K562 (cell line): ENCODE measurements at regions not wholly inside any gene's neighbourhood (a gene's known extent, or its start where the extent isn't known, plus 50 kb on each side); places are given as distances from the start of the nearest gene placed in this dataset.

Experiments used
- ATAC-seq: fragments of 200-7000 bp; cut with Tn5 transposase; 3 replicates; pipeline ENCODE4 v1.9.1; 2020; ENCODE audit warnings: moderate library complexity
- BruUV-seq: library from RNA; stranded (reverse); fragments of 400-500 nt; replicated peaks from 2 replicates; lab custom pipeline; 2021; lab: Mats Ljungman, UMichigan
- CTCF ChIA-PET: fragments of 300-600 bp; formaldehyde crosslinking; extraction: SDS; loops from one replicate; lab custom pipeline; 2021; ENCODE audit warnings: low intra/inter-chr PET ratio; lab: Yijun Ruan, JAX
- POLR2A ChIA-PET: fragments of 300-600, 350-650 bp; sonication (Branson Sonifier 250); formaldehyde crosslinking; extraction: SDS; loops from one replicate; lab custom pipeline; 2021; ENCODE audit warnings: antibody characterized with exemption, inconsistent platforms; lab: Yijun Ruan, JAX
- DNase-seq, 4 experiments: peaks; one replicate each; pipeline versions ENCODE4 v3.0.0 to v3.0.0-alpha.2; 2011 to 2018; ENCODE audit warnings: low spot score in 3 of 4, mixed read lengths in 3 of 4; ENCODE audit errors: extremely low read depth in 1 of 4
- FAIRE-seq: peaks from 2 replicates; lab custom pipeline; 2011; peaks lifted over from hg19 to GRCh38; lab: Jason Lieb, UNC
- H2AFZ ChIP-seq: 2 replicates; pipeline ENCODE4 v1.6.0; 2011; ENCODE audit warnings: low read depth, low read length, control low read depth, inconsistent platforms
- H3K27ac ChIP-seq: fragments of 200-600 bp; 3 replicates; pipeline ENCODE4 v1.8.0; 2011; ENCODE audit warnings: low read depth, mild to moderate bottlenecking, control low read depth, inconsistent platforms, low read length, moderate library complexity, mixed read lengths; ENCODE audit errors: extremely low read depth
- H3K27me3 ChIP-seq, 2 experiments: fragments of 300-600 bp in 1 of 2; 2 replicates in 1 of 2; 3 replicates in 1 of 2; pipeline versions ENCODE4 v1.6.0 to v1.8.0; 2011; ENCODE audit warnings: inconsistent platforms in 2 of 2, low read length in 2 of 2, mild to moderate bottlenecking in 1 of 2, mixed read lengths in 1 of 2, moderate library complexity in 1 of 2; ENCODE audit not compliant: control insufficient read depth in 2 of 2, insufficient read depth in 2 of 2
- H3K36me3 ChIP-seq: fragments of 300-600 bp; 3 replicates; pipeline ENCODE4 v1.8.0; 2011; ENCODE audit warnings: mild to moderate bottlenecking, low read length, inconsistent platforms; ENCODE audit not compliant: control insufficient read depth, insufficient read depth
- H3K4me1 ChIP-seq, 2 experiments: fragments of 200-600 bp in 1 of 2; replicated peaks in 1 of 2; 2 replicates in 1 of 2; 3 replicates in 1 of 2; pipeline versions ENCODE4 v1.5.1 to v1.8.0; 2011; ENCODE audit warnings: inconsistent platforms in 2 of 2, low read length in 2 of 2, mild to moderate bottlenecking in 1 of 2, mixed read lengths in 1 of 2, moderate library complexity in 1 of 2; ENCODE audit not compliant: control insufficient read depth in 2 of 2, insufficient read depth in 2 of 2
- H3K4me2 ChIP-seq: 2 replicates; pipeline ENCODE4 v1.6.1; 2011; ENCODE audit warnings: low read length, control low read depth, inconsistent platforms, mixed read lengths; ENCODE audit not compliant: insufficient read depth
- H3K4me3 ChIP-seq: fragments of 200-600 bp; sonication (generic), shearing (Covaris generic); 2 replicates; pipeline ENCODE4 v1.5.1; 2016; ENCODE audit warnings: control low read depth, inconsistent platforms
- H3K79me2 ChIP-seq: fragments of 200-600 bp; 3 replicates; pipeline ENCODE4 v1.8.0; 2011; ENCODE audit warnings: low read length, inconsistent platforms; ENCODE audit not compliant: control insufficient read depth, insufficient read depth
- H3K9ac ChIP-seq, 2 experiments: 2 replicates each; pipeline versions ENCODE4 v1.6.0 to v1.6.1; 2011; ENCODE audit warnings: low read depth in 2 of 2, low read length in 2 of 2, control low read depth in 1 of 2, inconsistent platforms in 1 of 2, mild to moderate bottlenecking in 1 of 2, mixed read lengths in 1 of 2; ENCODE audit not compliant: insufficient read depth in 1 of 2
- H3K9me1 ChIP-seq: one replicate; pipeline ENCODE4 v1.6.0; 2011; ENCODE audit warnings: inconsistent platforms, mild to moderate bottlenecking, low read length, moderate library complexity; ENCODE audit not compliant: control insufficient read depth, insufficient read depth
- H3K9me3 ChIP-seq: replicated peaks from 2 replicates; pipeline ENCODE4 v1.5.1; 2011; ENCODE audit warnings: low read depth, low read length, inconsistent platforms; ENCODE audit not compliant: control insufficient read depth, insufficient read depth
- H4K20me1 ChIP-seq: replicated peaks from 2 replicates; pipeline ENCODE4 v1.6.1; 2011; ENCODE audit warnings: low read length, inconsistent platforms, mixed read lengths; ENCODE audit not compliant: control insufficient read depth, insufficient read depth
- CC2D1A ChIP-seq: fragments of 450-650 bp; IDR thresholded peaks from 2 replicates; pipeline ENCODE4 v1.6.1; 2017; ENCODE audit warnings: mild to moderate bottlenecking
- MTA2 ChIP-seq: fragments of 450-650 bp; IDR thresholded peaks from 2 replicates; pipeline ENCODE4 v1.6.1; 2016; ENCODE audit warnings: low read depth
- NFXL1 ChIP-seq: fragments of 450-650 bp; formaldehyde crosslinking; IDR thresholded peaks from 2 replicates; pipeline ENCODE4 v1.4.0; 2021; ENCODE audit warnings: mild to moderate bottlenecking
- RBBP5 ChIP-seq: fragments of 200-600 bp; sonication (generic); IDR thresholded peaks from 2 replicates; pipeline ENCODE4 v1.6.1; 2012; ENCODE audit warnings: borderline replicate concordance, mild to moderate bottlenecking, low read length, control low read depth, inconsistent platforms; ENCODE audit not compliant: insufficient read depth, poor library complexity, severe bottlenecking
- ZKSCAN3 ChIP-seq: fragments of 250-450 bp; sonication (Bioruptor Pico); IDR thresholded peaks from 2 replicates; pipeline ENCODE4 v1.4.0; 2020
- WGBS: fragments of 100-300 bp; shearing (Covaris generic); methylation state at CpG from one replicate; pipeline ENCODE4 v1.1.6; 2016; ENCODE audit warnings: low coverage, mixed read lengths; ENCODE audit not compliant: insufficient coverage; ENCODE audit errors: missing lambda C conversion rate; 5-methylcytosine and 5-hydroxymethylcytosine counted together
- in situ Hi-C: fragments of 300-500 bp; cut with MboI; formaldehyde crosslinking; loops from 4 replicates; pipeline ENCODE4 v1.15.0; 2018; ENCODE audit warnings: inconsistent platforms, mixed read lengths
- intact Hi-C: fragments of 100-400 bp; cut with micrococcal nuclease; formaldehyde crosslinking; loops from 2 replicates; pipeline ENCODE4 v1.14.2; 2022
- TF ChIP-seq, protein P1 (sequence below): fragments of 250-450 bp; sonication (Bioruptor Pico); IDR thresholded peaks from 2 replicates; pipeline ENCODE4 v1.4.0; 2020; ENCODE audit warnings: mild to moderate bottlenecking

DNA sequence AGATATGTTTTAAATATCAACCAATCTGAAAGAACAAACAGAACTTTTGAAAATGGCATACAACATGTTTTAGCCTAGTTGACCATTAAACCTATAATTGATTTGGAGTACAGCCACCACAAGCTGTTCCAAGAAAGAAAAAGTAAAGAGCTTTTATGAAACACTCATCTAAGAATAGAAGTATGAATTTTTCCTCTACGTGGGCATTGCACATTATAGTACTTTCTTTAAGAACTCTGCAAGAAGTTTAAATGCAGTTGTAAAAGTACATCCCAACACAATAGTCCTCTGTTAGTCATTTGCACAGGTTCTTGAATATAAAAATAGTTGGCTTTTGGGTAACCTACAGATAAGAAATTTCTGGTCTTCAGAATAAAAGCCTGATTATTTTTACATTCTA is 933.6 kb upstream of the ADGRL3 start:
- H3K4me1 ChIP-seq, result no peaks in the 10 kb centered on the region
- no TSS peak for BruUV-seq
- H3K36me3 ChIP-seq, result no peaks in the 10 kb centered on the region
- intact Hi-C loops (no loop called here), in situ Hi-C loops (no loop called here)
- no peaks in the 10 kb centered on the region for H4K20me1 ChIP-seq
- 0% methylated on average over 1 of the region's 1 CpG for WGBS
- FAIRE-seq (no peak), ATAC-seq (no peak), DNase-seq (no peak)
- CTCF ChIA-PET, result no interaction called here
- H3K27me3 ChIP-seq, result no peaks in the 10 kb centered on the region
- H3K9me3 ChIP-seq, result no peaks in the 10 kb centered on the region
- no peak overlapping the region for H2AFZ ChIP-seq
- H3K9me1 ChIP-seq, result no peaks in the 10 kb centered on the region
- no peak overlapping the region for H3K9ac ChIP-seq
- POLR2A ChIA-PET, result no interaction called here
- H3K79me2 ChIP-seq, result no peaks in the 10 kb centered on the region
- H3K4me3 ChIP-seq, result no peak overlapping the region
- no peak overlapping the region for H3K27ac ChIP-seq
- no peak for TF ChIP-seq ZKSCAN3 (CRISPR knock-in tag)
- no peak for TF ChIP-seq RBBP5
- TF ChIP-seq, protein P1, sequence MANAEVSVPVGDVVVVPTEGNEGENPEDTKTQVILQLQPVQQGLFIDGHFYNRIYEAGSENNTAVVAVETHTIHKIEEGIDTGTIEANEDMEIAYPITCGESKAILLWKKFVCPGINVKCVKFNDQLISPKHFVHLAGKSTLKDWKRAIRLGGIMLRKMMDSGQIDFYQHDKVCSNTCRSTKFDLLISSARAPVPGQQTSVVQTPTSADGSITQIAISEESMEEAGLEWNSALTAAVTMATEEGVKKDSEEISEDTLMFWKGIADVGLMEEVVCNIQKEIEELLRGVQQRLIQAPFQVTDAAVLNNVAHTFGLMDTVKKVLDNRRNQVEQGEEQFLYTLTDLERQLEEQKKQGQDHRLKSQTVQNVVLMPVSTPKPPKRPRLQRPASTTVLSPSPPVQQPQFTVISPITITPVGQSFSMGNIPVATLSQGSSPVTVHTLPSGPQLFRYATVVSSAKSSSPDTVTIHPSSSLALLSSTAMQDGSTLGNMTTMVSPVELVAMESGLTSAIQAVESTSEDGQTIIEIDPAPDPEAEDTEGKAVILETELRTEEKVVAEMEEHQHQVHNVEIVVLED (CRISPR knock-in tag), result no peak
- TF ChIP-seq MTA2, result no peak
- TF ChIP-seq CC2D1A, result no peak
- TF ChIP-seq NFXL1 (CRISPR knock-in tag), result no peak
- H3K4me2 ChIP-seq, result no peak overlapping the region
